ENCODE measurements at regions not wholly inside any gene's neighbourhood (a gene's known extent, or its start where the extent isn't known, plus 50 kb on each side); places are given as distances from the start of the nearest gene placed in this dataset.

GRCh38 chr1:88216441-88216840 lies 467.6 kb upstream of the PKN2 start:
- TF ChIP-seq, protein P1, sequence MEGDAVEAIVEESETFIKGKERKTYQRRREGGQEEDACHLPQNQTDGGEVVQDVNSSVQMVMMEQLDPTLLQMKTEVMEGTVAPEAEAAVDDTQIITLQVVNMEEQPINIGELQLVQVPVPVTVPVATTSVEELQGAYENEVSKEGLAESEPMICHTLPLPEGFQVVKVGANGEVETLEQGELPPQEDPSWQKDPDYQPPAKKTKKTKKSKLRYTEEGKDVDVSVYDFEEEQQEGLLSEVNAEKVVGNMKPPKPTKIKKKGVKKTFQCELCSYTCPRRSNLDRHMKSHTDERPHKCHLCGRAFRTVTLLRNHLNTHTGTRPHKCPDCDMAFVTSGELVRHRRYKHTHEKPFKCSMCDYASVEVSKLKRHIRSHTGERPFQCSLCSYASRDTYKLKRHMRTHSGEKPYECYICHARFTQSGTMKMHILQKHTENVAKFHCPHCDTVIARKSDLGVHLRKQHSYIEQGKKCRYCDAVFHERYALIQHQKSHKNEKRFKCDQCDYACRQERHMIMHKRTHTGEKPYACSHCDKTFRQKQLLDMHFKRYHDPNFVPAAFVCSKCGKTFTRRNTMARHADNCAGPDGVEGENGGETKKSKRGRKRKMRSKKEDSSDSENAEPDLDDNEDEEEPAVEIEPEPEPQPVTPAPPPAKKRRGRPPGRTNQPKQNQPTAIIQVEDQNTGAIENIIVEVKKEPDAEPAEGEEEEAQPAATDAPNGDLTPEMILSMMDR (IDR thresholded peaks at IDR 0.05): no peak
- TF ChIP-seq POLR2A (IDR thresholded peaks at IDR 0.05): no peak

All from suprapubic skin (tissue), 3 donors.